ENCODE measurements at regions not wholly inside any gene's neighbourhood (a gene's known extent, or its start where the extent isn't known, plus 50 kb on each side); places are given as distances from the start of the nearest gene placed in this dataset.

GRCh38 chrX:43605351-43605750 is 50.7 kb upstream of the MAOA start:
- TF ChIP-seq CTCF (conservative IDR thresholded peaks at IDR 0.05 in 1 of 2, IDR thresholded peaks at IDR 0.05 in 1 of 2; ENCODE audit: low read depth in 1 of 2, low read length in 2 of 2) = no peak
- no peak for TF ChIP-seq EZH2 (IDR thresholded peaks at IDR 0.05; ENCODE audit: low read length, missing control alignments)
